ENCODE measurements at regions not wholly inside any gene's neighbourhood (a gene's known extent, or its start where the extent isn't known, plus 50 kb on each side); places are given as distances from the start of the nearest gene placed in this dataset.
"Not testable (repeated sequence)": the region's sequence is repeated elsewhere in the genome, so short reads cannot be mapped to it uniquely, and the experiment has no call there.

GRCh38 chr5:42267091-42267490, 156.1 kb upstream of the GHR start:
- TF ChIP-seq, protein P1, sequence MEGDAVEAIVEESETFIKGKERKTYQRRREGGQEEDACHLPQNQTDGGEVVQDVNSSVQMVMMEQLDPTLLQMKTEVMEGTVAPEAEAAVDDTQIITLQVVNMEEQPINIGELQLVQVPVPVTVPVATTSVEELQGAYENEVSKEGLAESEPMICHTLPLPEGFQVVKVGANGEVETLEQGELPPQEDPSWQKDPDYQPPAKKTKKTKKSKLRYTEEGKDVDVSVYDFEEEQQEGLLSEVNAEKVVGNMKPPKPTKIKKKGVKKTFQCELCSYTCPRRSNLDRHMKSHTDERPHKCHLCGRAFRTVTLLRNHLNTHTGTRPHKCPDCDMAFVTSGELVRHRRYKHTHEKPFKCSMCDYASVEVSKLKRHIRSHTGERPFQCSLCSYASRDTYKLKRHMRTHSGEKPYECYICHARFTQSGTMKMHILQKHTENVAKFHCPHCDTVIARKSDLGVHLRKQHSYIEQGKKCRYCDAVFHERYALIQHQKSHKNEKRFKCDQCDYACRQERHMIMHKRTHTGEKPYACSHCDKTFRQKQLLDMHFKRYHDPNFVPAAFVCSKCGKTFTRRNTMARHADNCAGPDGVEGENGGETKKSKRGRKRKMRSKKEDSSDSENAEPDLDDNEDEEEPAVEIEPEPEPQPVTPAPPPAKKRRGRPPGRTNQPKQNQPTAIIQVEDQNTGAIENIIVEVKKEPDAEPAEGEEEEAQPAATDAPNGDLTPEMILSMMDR (IDR thresholded peaks at IDR 0.05) = no peak
- H3K9me3 Mint-ChIP-seq = peaks cover 18% of the 10 kb centered on the region
- H3K27me3 Mint-ChIP-seq (ENCODE audit: low read depth, poor library complexity) = peaks cover 2% of the 10 kb centered on the region
- no peak for DNase-seq
- H3K4me1 Mint-ChIP-seq = peaks cover 9% of the 10 kb centered on the region
- no peak overlapping the region for H3K27ac Mint-ChIP-seq
- H3K4me3 Mint-ChIP-seq = no peak overlapping the region
- H3K36me3 Mint-ChIP-seq (ENCODE audit: low read depth) = no peaks in the 10 kb centered on the region

GRCh38 chr5:42268170-42268569, 155.1 kb upstream of the GHR start:
- not testable (repeated sequence) for H3K4me3 Mint-ChIP-seq; H3K27me3 Mint-ChIP-seq (ENCODE audit: low read depth, poor library complexity); H3K27ac Mint-ChIP-seq; H3K36me3 Mint-ChIP-seq (ENCODE audit: low read depth); DNase-seq
- H3K9me3 Mint-ChIP-seq = peaks cover 18% of the 10 kb centered on the region
- peaks cover 10% of the 10 kb centered on the region for H3K4me1 Mint-ChIP-seq

GRCh38 chr5:42268630-42269029, 154.6 kb upstream of the GHR start:
- peaks cover 15% of the 10 kb centered on the region for H3K4me1 Mint-ChIP-seq

GRCh38 chr5:42270771-42271170, 152.5 kb upstream of the GHR start:
- Mint-ChIP-seq H3K27ac (no peak overlapping the region), H3K4me1 (peaks cover 33% of the 10 kb centered on the region), H3K27me3 (ENCODE audit: low read depth, poor library complexity) (peaks cover 2% of the 10 kb centered on the region), H3K4me3 (no peak overlapping the region), H3K9me3 (peaks cover 10% of the 10 kb centered on the region), H3K36me3 (ENCODE audit: low read depth) (no peaks in the 10 kb centered on the region)
- no peak for DNase-seq
- TF ChIP-seq, protein P1 (IDR thresholded peaks at IDR 0.05) = no peak

More at GRCh38 chr5:42268630-42269029, 154.6 kb upstream of the GHR start:
- TF ChIP-seq, protein P1 (IDR thresholded peaks at IDR 0.05) = no peak
- Mint-ChIP-seq H3K4me3 (no peak overlapping the region), H3K27ac (peak overlapping the region; percentile 40), H3K36me3 (ENCODE audit: low read depth) (no peaks in the 10 kb centered on the region), H3K27me3 (ENCODE audit: low read depth, poor library complexity) (peaks cover 2% of the 10 kb centered on the region), H3K9me3 (peaks cover 22% of the 10 kb centered on the region)
- no peak for DNase-seq

DNA sequence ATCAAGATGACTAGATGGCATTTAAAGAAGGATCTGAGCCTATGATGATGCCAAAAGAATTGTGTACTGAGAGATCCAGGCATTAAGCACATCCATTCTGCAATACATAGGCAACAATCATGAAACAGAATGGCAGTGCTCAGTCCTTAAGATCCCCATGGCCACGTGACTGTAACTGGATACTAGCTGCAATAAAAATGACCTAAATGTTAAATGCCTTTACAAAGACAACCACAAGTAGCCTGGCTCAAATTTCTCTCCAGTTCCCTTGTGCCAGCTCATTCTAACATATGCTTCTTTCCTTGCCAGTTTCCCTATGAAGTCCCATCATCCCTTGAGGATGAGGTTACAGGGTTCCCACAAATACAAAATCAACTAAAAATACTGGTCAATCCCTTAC, 148.3 kb upstream of the GHR start:
- H3K4me1 Mint-ChIP-seq = peaks cover 72% of the 10 kb centered on the region
- peak overlapping the region; percentile 85 for H3K27ac Mint-ChIP-seq
- H3K9me3 Mint-ChIP-seq = peaks cover 9% of the 10 kb centered on the region
- H3K4me3 Mint-ChIP-seq = peak overlapping the region; percentile 55
- DNase-seq = peak; percentile 10
- TF ChIP-seq, protein P1 (IDR thresholded peaks at IDR 0.05) = no peak
- no peaks in the 10 kb centered on the region for H3K27me3 Mint-ChIP-seq (ENCODE audit: low read depth, poor library complexity)
- H3K36me3 Mint-ChIP-seq (ENCODE audit: low read depth) = no peaks in the 10 kb centered on the region

GRCh38 chr5:42277293-42277692, 145.9 kb upstream of the GHR start:
- H3K9me3 Mint-ChIP-seq = peaks cover 6% of the 10 kb centered on the region

More at GRCh38 chr5:42277293-42277692, 145.9 kb upstream of the GHR start:
- TF ChIP-seq, protein P1 (IDR thresholded peaks at IDR 0.05) = no peak
- Mint-ChIP-seq H3K4me1 (peaks cover 67% of the 10 kb centered on the region), H3K27ac (peak overlapping the region; percentile 28), H3K4me3 (no peak overlapping the region), H3K27me3 (ENCODE audit: low read depth, poor library complexity) (no peaks in the 10 kb centered on the region), H3K36me3 (ENCODE audit: low read depth) (no peaks in the 10 kb centered on the region)
- DNase-seq = no peak
